BJ (cell line): ENCODE measurements at regions not wholly inside any gene's neighbourhood (a gene's known extent, or its start where the extent isn't known, plus 50 kb on each side); places are given as distances from the start of the nearest gene placed in this dataset.

ENCODE experiments used
- CTCF ChIA-PET: fragments of 350-600 bp; formaldehyde crosslinking; extraction: SDS; loops from one replicate; lab custom pipeline; 2021; ENCODE audit warnings: antibody characterized with exemption, inconsistent platforms; lab: Yijun Ruan, JAX
- POLR2A ChIA-PET: fragments of 300-600 bp; sonication (Branson Sonifier 250); formaldehyde crosslinking; extraction: SDS; loops from one replicate; lab custom pipeline; 2021; ENCODE audit warnings: antibody characterized with exemption; lab: Charles Lee
- DNase-seq: peaks from one replicate; pipeline ENCODE4 v3.0.0-alpha.2; 2011; ENCODE audit warnings: low read depth
- H3K27me3 ChIP-seq: 2 replicates; pipeline ENCODE4 v1.6.0; 2011; ENCODE audit warnings: low read length; ENCODE audit not compliant: control insufficient read depth, insufficient read depth
- H3K36me3 ChIP-seq: 2 replicates; pipeline ENCODE4 v1.5.1; 2011; ENCODE audit warnings: low read length; ENCODE audit not compliant: control insufficient read depth, insufficient read depth
- H3K4me3 ChIP-seq: 2 replicates; pipeline ENCODE4 v1.5.1; 2011; ENCODE audit warnings: low read depth, mild to moderate bottlenecking, control low read depth, low read length
- TF ChIP-seq, protein P1 (sequence below): IDR thresholded peaks from 2 replicates; pipeline ENCODE4 v1.5.1; 2011; ENCODE audit warnings: low read depth, mild to moderate bottlenecking, control low read depth, inconsistent platforms, low read length, moderate library complexity; ENCODE audit not compliant: insufficient read depth

DNA sequence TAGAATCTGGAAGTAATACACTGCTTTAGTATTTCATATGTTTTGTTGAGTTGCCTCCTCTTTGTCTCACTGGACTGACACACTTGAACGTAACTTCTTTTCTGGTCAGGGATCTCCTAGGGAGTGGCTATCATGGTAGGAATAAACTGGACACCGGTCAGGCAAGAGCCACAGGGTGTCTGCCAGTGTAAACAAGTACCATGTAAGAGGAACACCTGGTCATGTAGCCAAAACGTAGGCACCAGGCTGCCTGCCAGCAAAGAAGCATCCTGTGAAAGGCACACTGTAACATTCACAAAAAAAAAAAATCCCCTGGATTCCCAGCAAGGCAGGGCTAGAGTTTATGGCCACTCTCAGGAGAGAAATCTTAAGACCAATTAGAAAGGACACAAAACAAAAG is 372.8 kb upstream of the RND3 start:
- ChIA-PET CTCF (interaction anchor here (0.7 kb wide), 1 partner anchor 215 kb away, joined by 6 read pairs; no protein-coding TSS in a partner anchor), POLR2A (no interaction called here)
- DNase-seq: no peak
- H3K4me3 ChIP-seq: no peak overlapping the region
- TF ChIP-seq, protein P1, sequence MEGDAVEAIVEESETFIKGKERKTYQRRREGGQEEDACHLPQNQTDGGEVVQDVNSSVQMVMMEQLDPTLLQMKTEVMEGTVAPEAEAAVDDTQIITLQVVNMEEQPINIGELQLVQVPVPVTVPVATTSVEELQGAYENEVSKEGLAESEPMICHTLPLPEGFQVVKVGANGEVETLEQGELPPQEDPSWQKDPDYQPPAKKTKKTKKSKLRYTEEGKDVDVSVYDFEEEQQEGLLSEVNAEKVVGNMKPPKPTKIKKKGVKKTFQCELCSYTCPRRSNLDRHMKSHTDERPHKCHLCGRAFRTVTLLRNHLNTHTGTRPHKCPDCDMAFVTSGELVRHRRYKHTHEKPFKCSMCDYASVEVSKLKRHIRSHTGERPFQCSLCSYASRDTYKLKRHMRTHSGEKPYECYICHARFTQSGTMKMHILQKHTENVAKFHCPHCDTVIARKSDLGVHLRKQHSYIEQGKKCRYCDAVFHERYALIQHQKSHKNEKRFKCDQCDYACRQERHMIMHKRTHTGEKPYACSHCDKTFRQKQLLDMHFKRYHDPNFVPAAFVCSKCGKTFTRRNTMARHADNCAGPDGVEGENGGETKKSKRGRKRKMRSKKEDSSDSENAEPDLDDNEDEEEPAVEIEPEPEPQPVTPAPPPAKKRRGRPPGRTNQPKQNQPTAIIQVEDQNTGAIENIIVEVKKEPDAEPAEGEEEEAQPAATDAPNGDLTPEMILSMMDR: no peak
- H3K36me3 ChIP-seq: no peaks in the 10 kb centered on the region
- no peaks in the 10 kb centered on the region for H3K27me3 ChIP-seq

DNA sequence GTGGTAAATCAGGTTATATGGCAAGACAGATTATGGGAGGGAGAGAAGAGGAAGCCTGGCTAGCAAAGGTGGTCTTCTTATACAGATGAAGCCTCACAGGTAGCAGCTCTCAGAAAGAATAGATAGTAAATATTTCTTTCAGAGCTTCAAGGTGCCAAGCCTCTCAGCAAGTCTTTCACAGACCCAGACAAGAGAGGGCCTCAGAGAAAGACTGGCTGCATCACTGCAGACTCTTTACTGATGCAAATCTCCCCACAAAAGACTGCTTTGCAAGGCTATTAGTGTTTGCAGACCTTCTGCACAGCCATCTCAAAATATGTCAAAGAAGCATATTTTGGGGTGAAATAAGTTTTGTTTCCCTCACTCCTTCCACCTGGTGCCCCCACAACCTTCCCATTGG is 372.4 kb upstream of the RND3 start:
- ChIA-PET POLR2A (no interaction called here), CTCF (no interaction called here)
- Histone ChIP-seq H3K36me3 (no peaks in the 10 kb centered on the region), H3K27me3 (no peaks in the 10 kb centered on the region), H3K4me3 (no peak overlapping the region)
- DNase-seq: no peak
- TF ChIP-seq, protein P1: no peak

DNA sequence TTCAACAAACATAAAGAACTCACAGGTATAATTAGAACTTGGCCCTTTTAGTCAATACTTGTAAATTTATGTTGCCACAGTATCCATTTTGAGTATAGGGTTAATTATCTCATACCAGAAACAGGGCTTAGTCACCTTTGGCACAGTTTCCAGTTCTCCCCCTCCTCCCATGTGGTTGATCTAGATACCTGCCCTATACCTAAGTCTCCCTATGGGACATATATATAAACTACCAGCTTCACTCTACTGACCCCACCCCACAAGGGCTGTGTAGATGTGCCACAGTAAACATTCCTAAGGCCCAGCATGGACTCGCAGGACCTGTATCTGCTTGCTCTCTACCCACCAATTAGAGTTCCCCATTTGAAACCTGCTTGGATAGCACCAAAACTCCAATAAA is 371.7 kb upstream of the RND3 start:
- no peaks in the 10 kb centered on the region for H3K27me3 ChIP-seq
- H3K4me3 ChIP-seq: no peak overlapping the region
- no peaks in the 10 kb centered on the region for H3K36me3 ChIP-seq
- ChIA-PET CTCF (no interaction called here), POLR2A (no interaction called here)
- TF ChIP-seq, protein P1: no peak
- no peak for DNase-seq

DNA sequence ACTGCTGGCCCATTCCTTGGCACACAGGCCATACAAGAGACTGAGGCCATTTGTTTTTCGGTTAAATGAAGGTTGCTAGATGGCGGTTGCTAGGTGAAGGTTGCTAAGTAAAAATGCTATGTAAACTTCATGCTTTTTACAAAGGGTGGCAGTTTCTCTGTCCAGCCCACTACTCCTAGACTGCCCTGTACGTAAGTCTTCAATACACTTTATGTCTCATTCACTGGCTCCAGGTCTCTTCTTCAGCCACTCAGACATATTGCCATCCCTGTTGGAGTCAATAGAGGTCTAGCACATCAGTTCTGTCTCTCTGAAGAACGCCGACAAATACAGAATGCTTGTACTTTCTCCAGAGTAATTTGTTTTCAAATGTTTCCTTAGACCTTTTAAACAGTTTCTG is 370.9 kb upstream of the RND3 start:
- H3K36me3 ChIP-seq: no peaks in the 10 kb centered on the region
- POLR2A ChIA-PET: no interaction called here
- no peaks in the 10 kb centered on the region for H3K27me3 ChIP-seq
- H3K4me3 ChIP-seq: no peak overlapping the region
- TF ChIP-seq, protein P1: no peak
- no peak for DNase-seq
- CTCF ChIA-PET: no interaction called here

DNA sequence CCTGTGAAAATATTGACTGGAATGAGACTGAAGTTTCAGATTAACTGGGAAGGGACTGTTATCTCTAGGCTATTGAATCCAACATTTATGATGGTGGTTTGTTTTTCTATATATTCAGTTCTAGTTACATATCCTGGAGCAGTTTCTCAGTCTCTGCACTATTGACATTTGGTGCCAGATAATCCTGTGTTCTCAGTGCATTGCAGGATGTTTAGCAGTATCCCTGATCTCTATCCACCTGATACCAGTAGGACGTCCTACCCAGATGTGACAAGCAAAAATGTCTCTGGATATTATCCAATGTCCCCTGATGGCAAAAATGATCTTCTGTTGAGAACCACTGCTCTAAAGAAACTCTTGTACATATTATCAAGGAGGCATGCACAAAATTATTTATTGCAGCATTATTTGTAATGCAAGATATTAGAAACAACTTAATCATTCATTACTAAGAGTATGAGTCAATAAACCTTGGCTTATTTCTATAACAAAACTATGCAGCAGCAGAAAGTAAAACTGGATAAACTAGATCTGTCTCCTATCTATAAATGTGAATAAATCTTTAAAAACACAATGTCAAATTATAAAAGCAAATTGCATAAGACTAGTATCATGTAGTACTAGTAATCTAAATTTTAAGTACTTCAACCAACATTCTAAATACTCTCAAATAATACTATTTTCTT is 369.3 kb upstream of the RND3 start:
- DNase-seq: no peak
- no peak overlapping the region for H3K4me3 ChIP-seq
- H3K27me3 ChIP-seq: no peaks in the 10 kb centered on the region
- TF ChIP-seq, protein P1: no peak
- POLR2A ChIA-PET: no interaction called here
- CTCF ChIA-PET: no interaction called here
- H3K36me3 ChIP-seq: no peaks in the 10 kb centered on the region
